HS-27A (cell line): ENCODE measurements at regions not wholly inside any gene's neighbourhood (a gene's known extent, or its start where the extent isn't known, plus 50 kb on each side); places are given as distances from the start of the nearest gene placed in this dataset.

Experiments
- DNase-seq: peaks from one replicate; pipeline ENCODE4 v3.0.0-alpha.2; 2012; ENCODE audit warnings: low read depth, missing footprints

DNA sequence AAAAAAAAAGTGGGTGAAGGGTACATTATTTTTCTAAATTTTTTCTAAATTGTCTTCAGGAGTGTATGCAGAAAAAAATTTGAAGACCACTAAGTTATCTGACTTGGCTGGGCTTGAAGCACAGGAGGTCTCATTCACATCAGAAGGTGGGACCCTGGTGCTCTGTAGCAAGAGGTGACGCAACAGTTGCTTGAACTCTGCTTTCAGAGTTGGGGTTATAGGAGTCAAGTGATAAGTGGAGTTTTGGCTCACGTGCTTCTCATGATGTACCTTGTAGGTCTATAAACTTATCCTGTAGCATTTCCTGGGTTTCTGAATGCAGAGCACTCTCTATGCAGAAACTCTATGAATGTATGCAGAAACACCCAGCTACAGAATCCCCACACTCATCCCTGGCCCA is 58.5 kb upstream of the FOXC1 start:
- no peak for DNase-seq

DNA sequence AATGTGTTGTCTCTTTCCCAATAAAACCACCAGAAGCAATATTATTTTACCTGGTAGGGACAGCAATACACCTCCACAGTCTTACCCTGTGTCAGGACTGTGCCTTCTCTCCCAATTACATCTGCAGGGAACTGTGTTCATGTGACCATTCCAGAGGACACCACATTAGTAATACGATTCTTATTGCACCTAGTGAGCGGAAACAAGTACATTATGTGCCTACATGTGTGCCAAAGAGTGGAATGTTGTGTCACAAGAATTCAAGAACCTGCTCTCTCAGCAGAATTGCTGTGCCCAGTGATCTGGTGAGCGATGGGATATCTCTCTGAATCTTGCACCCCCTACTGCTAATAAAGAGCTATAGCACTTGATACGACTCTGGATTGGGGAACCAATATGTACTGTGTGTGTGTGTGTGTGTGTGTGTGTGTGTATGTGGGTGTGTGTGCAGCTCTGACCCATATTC is 57.4 kb upstream of the FOXC1 start:
- no peak for DNase-seq

DNA sequence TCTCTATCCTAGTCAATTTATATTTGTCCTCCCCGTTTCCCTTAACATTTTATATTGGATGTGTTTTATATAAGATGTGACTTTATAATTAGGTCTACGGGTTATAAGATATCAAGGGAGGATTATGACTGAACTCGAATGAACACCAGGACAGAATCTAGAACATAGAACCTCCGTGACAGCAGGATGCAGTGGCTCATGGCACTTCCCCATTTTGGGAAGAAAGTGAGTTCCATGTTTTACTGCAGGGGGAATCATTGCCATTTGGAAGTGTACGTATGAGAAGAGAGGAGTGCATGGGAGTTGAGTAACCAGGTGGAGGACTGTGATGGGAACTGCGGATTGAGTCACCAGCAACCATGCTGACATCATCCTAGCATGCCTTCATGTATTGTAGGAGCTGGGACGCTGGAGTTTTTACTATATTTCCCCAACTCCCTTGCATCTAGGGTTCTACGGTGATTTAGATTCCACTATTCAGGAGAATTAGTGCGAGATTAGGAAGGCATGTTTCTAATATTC is 56.1 kb upstream of the FOXC1 start:
- no peak for DNase-seq

DNA sequence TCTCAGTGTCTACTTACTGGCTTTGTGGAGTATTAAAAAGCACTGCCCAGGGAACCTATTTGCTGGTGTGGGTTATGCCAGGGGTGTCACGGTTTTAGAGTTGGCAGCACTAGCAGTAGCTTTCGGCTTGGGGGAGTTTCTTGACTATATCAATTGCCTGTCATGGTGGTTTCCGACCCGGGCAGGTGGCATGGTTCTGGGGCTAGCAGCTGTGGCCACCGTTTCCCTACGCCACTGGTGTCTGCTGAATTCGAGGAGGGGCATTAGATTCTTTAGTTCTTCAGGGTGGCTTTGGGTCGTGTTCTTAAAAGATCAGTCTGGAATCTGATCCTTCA is 55.6 kb upstream of the FOXC1 start:
- no peak for DNase-seq

DNA sequence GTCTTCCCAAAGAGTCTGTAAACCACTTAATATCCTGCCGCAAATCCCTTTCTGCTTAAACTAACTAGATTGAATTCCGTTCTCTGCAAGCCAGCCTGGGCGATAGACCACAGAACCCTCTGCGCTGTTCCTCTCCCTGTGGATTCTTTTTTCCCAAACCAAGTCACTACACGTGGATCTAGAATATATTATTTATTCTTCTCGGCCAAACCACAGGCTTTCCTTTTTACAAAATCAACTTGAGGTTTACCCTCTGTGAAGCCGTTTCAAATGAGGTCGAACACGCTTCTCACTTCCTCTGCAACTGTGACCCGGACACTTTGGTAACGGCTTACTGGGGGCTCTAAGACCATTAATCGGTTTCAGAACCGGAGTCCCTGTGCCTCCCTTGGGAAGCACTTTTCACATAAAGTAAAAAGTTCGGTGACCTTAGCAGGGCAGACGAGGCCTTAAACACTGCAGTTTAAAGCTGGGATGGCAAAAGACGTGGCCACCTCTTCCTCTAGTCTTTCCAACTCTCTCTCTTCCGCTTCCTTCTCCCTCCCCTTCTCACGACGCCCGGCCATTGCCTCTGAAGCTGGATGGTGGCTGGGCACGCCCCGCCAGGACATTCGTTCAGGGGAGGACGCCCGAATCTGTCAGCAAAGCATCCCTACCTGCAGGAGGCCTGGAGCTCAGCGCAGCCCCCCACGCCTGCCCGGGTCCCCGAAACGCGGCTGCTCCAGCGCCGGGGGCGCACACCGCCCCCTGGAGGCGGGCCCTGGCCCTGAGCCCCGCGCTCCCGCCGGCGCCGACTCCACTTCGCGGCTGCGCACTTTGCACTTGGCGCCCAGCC is 55.0 kb upstream of the FOXC1 start:
- no peak for DNase-seq

DNA sequence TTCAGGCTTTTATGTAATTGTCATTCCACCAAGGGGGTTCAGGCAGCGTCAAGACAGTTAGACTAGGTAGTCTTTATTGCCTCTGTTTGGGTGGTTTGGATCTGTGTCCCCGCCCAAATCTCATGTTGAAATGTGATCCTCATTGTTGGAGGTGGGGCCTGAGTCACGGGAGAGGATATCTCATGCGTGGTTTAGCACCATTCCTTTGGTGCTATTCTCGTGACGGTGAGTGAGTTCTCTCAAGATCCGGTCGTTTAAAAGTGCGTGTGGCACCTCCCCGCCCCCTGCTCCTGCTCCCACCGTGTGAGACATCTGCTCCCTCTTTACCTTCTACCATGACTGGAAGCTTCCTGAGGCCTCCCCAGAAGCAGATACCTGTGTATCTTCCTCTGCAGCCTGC is 51.3 kb upstream of the FOXC1 start:
- no peak for DNase-seq
